Ishikawa (cell line): ENCODE measurements at regions not wholly inside any gene's neighbourhood (a gene's known extent, or its start where the extent isn't known, plus 50 kb on each side); places are given as distances from the start of the nearest gene placed in this dataset.

ENCODE experiments used
- CEBPB ChIP-seq: IDR thresholded peaks from 2 replicates; pipeline ENCODE4 v1.6.1; 2012
- CREB1 ChIP-seq: IDR thresholded peaks from 2 replicates; pipeline ENCODE4 v1.6.1; 2012; ENCODE audit warnings: low read depth
- EGR1 ChIP-seq: IDR thresholded peaks from 2 replicates; pipeline ENCODE4 v1.6.1; 2012
- EP300 ChIP-seq: IDR thresholded peaks from 2 replicates; pipeline ENCODE4 v1.6.1; 2012; ENCODE audit warnings: borderline replicate concordance
- FOXM1 ChIP-seq: IDR thresholded peaks from 2 replicates; pipeline ENCODE4 v1.6.1; 2012; ENCODE audit warnings: low read depth, borderline replicate concordance
- MAX ChIP-seq: IDR thresholded peaks from 2 replicates; pipeline ENCODE4 v1.6.1; 2012
- NFIC ChIP-seq: IDR thresholded peaks from 2 replicates; pipeline ENCODE4 v1.6.1; 2012
- RAD21 ChIP-seq: IDR thresholded peaks from 2 replicates; pipeline ENCODE4 v1.6.1; 2012; ENCODE audit warnings: low read depth
- REST ChIP-seq: IDR thresholded peaks from 2 replicates; pipeline ENCODE4 v1.6.1; 2012; ENCODE audit warnings: low read depth, mild to moderate bottlenecking
- TAF1 ChIP-seq: IDR thresholded peaks from 2 replicates; pipeline ENCODE4 v1.6.1; 2012; ENCODE audit warnings: low read depth, mild to moderate bottlenecking
- TCF12 ChIP-seq: IDR thresholded peaks from 2 replicates; pipeline ENCODE4 v1.6.1; 2012; ENCODE audit warnings: low read depth
- TEAD4 ChIP-seq: IDR thresholded peaks from 2 replicates; pipeline ENCODE4 v1.6.1; 2012
- USF1 ChIP-seq: IDR thresholded peaks from 2 replicates; pipeline ENCODE4 v1.6.1; 2012
- YY1 ChIP-seq: IDR thresholded peaks from 2 replicates; pipeline ENCODE4 v1.6.1; 2012; ENCODE audit warnings: low read depth
- ZBTB7A ChIP-seq: IDR thresholded peaks from 2 replicates; pipeline ENCODE4 v1.6.1; 2012; ENCODE audit warnings: low read depth

GRCh38 chr12:89864411-89864810, 155.8 kb upstream of the ATP2B1 start:
- TF ChIP-seq CREB1 = no peak
- TF ChIP-seq EGR1 = no peak

- TF ChIP-seq EP300 = no peak
- TF ChIP-seq CREB1 = no peak
- no peak for TF ChIP-seq NFIC
- no peak for TF ChIP-seq EGR1
- TF ChIP-seq TAF1 = no peak
- no peak for TF ChIP-seq CEBPB
- TF ChIP-seq USF1 = no peak
- TF ChIP-seq MAX = no peak
Observed at GRCh38 chr12:89863968-89864367, 155.3 kb upstream of the ATP2B1 start.

- no peak for TF ChIP-seq MAX
- TF ChIP-seq NFIC = no peak
- no peak for TF ChIP-seq TAF1
- no peak for TF ChIP-seq EGR1
Observed at GRCh38 chr12:89863493-89863938, 154.9 kb upstream of the ATP2B1 start.

- TF ChIP-seq EGR1 = no peak
- no peak for TF ChIP-seq EP300
- TF ChIP-seq YY1 = no peak
Observed at GRCh38 chr12:89862511-89863445, 154.1 kb upstream of the ATP2B1 start.

GRCh38 chr12:89861086-89861485, 152.4 kb upstream of the ATP2B1 start:
- TF ChIP-seq REST (no peak), MAX (no peak), ZBTB7A (no peak), USF1 (no peak), YY1 (no peak), TCF12 (no peak), RAD21 (no peak), EP300 (no peak), CEBPB (no peak), TAF1 (no peak), FOXM1 (no peak), CREB1 (no peak), TEAD4 (no peak), EGR1 (no peak), NFIC (no peak)

GRCh38 chr12:89859508-89860220, 151.0 kb upstream of the ATP2B1 start:
- TF ChIP-seq EP300 (no peak), NFIC (no peak), YY1 (no peak), CREB1 (no peak), USF1 (no peak), TEAD4 (no peak), RAD21 (no peak), CEBPB (no peak), TCF12 (no peak), MAX (no peak), REST (no peak), EGR1 (no peak), TAF1 (no peak)
